ENCODE measurements at regions not wholly inside any gene's neighbourhood (a gene's known extent, or its start where the extent isn't known, plus 50 kb on each side); places are given as distances from the start of the nearest gene placed in this dataset.
"Not testable (repeated sequence)": the region's sequence is repeated elsewhere in the genome, so short reads cannot be mapped to it uniquely, and the experiment has no call there.

- DNase-seq (ENCODE audit: low spot score), result peak; percentile 23
These were observed 471.8 kb downstream of the MFSD1 start for GRCh38 chr3:159273608-159274007.

- DNase-seq (ENCODE audit: low spot score), result no peak
These were observed 473.9 kb downstream of the MFSD1 start for GRCh38 chr3:159275741-159276140.

GRCh38 chr3:159277814-159278213 lies 476.0 kb downstream of the MFSD1 start:
- no peak for DNase-seq (ENCODE audit: low spot score)

GRCh38 chr3:159280386-159281191 lies 478.7 kb downstream of the MFSD1 start:
- DNase-seq (ENCODE audit: low spot score), result no peak

GRCh38 chr3:159293493-159293892 lies 491.6 kb downstream of the MFSD1 start:
- DNase-seq (ENCODE audit: low spot score), result no peak

GRCh38 chr3:159301961-159302360 lies 500.1 kb downstream of the MFSD1 start:
- no peak for DNase-seq (ENCODE audit: low spot score)

- no peak for DNase-seq (ENCODE audit: low spot score)
These were observed 503.2 kb downstream of the MFSD1 start for GRCh38 chr3:159305017-159305416.

GRCh38 chr3:159316706-159317105 lies 514.9 kb downstream of the MFSD1 start:
- DNase-seq (ENCODE audit: low spot score), result not testable (repeated sequence)

GRCh38 chr3:159319156-159319555 lies 517.3 kb downstream of the MFSD1 start:
- DNase-seq (ENCODE audit: low spot score), result no peak

- DNase-seq (ENCODE audit: low spot score), result peak; percentile 62
These were observed 520.6 kb downstream of the MFSD1 start for GRCh38 chr3:159322322-159322939.

GRCh38 chr3:159323848-159324247 lies 522.0 kb downstream of the MFSD1 start:
- DNase-seq (ENCODE audit: low spot score), result no peak

GRCh38 chr3:159326998-159327397 lies 525.1 kb downstream of the MFSD1 start:
- DNase-seq (ENCODE audit: low spot score), result no peak

- no peak for DNase-seq (ENCODE audit: low spot score)
These were observed 530.8 kb downstream of the MFSD1 start for GRCh38 chr3:159332535-159333099.

- no peak for DNase-seq (ENCODE audit: low spot score)
These were observed 537.3 kb downstream of the MFSD1 start for GRCh38 chr3:159339131-159339530.

GRCh38 chr3:159340877-159341500 lies 539.1 kb downstream of the MFSD1 start:
- no peak for DNase-seq (ENCODE audit: low spot score)

GRCh38 chr3:159346271-159346903 lies 544.5 kb downstream of the MFSD1 start:
- no peak for DNase-seq (ENCODE audit: low spot score)

- no peak for DNase-seq (ENCODE audit: low spot score)
These were observed 546.6 kb downstream of the MFSD1 start for GRCh38 chr3:159348431-159348830.

GRCh38 chr3:159356606-159357005 lies 554.8 kb downstream of the MFSD1 start:
- no peak for DNase-seq (ENCODE audit: low spot score)

GRCh38 chr3:159364511-159364910 lies 562.7 kb downstream of the MFSD1 start:
- no peak for DNase-seq (ENCODE audit: low spot score)

GRCh38 chr3:159366476-159366875 lies 564.6 kb downstream of the MFSD1 start:
- DNase-seq (ENCODE audit: low spot score), result no peak

GRCh38 chr3:159371961-159372360 lies 570.1 kb downstream of the MFSD1 start:
- no peak for DNase-seq (ENCODE audit: low spot score)
